ENCODE measurements at regions not wholly inside any gene's neighbourhood (a gene's known extent, or its start where the extent isn't known, plus 50 kb on each side); places are given as distances from the start of the nearest gene placed in this dataset.
"Not testable (repeated sequence)": the region's sequence is repeated elsewhere in the genome, so short reads cannot be mapped to it uniquely, and the experiment has no call there.

GRCh38 chr10:118976219-118976618 is 53.3 kb upstream of the NANOS1 start:
- H3K27ac ChIP-seq (ENCODE audit: extremely low read depth, low read depth, low read length); H3K4me1 ChIP-seq (ENCODE audit: control insufficient read depth, insufficient read depth, low read length); H3K9me3 ChIP-seq (ENCODE audit: control insufficient read depth, insufficient read depth, low read depth, low read length); H3K4me3 ChIP-seq (ENCODE audit: low read depth, low read length); CTCF ChIA-PET; H3K36me3 ChIP-seq (ENCODE audit: control insufficient read depth in 2 of 2, insufficient read depth in 1 of 2, low read length in 2 of 2); POLR2A ChIA-PET: not testable (repeated sequence)
- peak; percentile 90 for TF ChIP-seq ZNF146 (tag by site-specific recombination; IDR thresholded peaks at IDR 0.05)
- TF ChIP-seq, protein P1, sequence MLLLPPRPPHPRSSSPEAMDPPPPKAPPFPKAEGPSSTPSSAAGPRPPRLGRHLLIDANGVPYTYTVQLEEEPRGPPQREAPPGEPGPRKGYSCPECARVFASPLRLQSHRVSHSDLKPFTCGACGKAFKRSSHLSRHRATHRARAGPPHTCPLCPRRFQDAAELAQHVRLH (tag by site-specific recombination; IDR thresholded peaks at IDR 0.05): 0 out of 2 replicates have a peak, but pooled peaks have one; percentile 53

- Histone ChIP-seq H3K4me1 (ENCODE audit: control insufficient read depth, insufficient read depth, low read length) (no peaks in the 10 kb centered on the region), H3K27ac (ENCODE audit: extremely low read depth, low read depth, low read length) (no peak overlapping the region), H3K4me3 (ENCODE audit: low read depth, low read length) (no peak overlapping the region), H3K36me3 (ENCODE audit: control insufficient read depth in 2 of 2, insufficient read depth in 1 of 2, low read length in 2 of 2) (no peaks in the 10 kb centered on the region), H3K9me3 (ENCODE audit: control insufficient read depth, insufficient read depth, low read depth, low read length) (no peaks in the 10 kb centered on the region)
- ChIA-PET CTCF (no interaction called here), POLR2A (no interaction called here)
- TF ChIP-seq ZBTB6 (tag by site-specific recombination; IDR thresholded peaks at IDR 0.05) (no peak), ZNF335 (tag by site-specific recombination; conservative IDR thresholded peaks at IDR 0.05) (no peak), ZFHX2 (tag by site-specific recombination; conservative IDR thresholded peaks at IDR 0.05) (no peak), ZIC2 (tag by site-specific recombination; IDR thresholded peaks at IDR 0.05) (0 out of 2 replicates have a peak, but pooled peaks have one; percentile 14), ZNF433 (tag by site-specific recombination; IDR thresholded peaks at IDR 0.05; ENCODE audit: low read depth) (no peak), BCL11A (tag by site-specific recombination; IDR thresholded peaks at IDR 0.05; ENCODE audit: low read depth) (no peak)
Measured at GRCh38 chr10:118977022-118977599, 52.4 kb upstream of the NANOS1 start.

- Histone ChIP-seq H3K4me1 (ENCODE audit: control insufficient read depth, insufficient read depth, low read length) (no peaks in the 10 kb centered on the region), H3K27ac (ENCODE audit: extremely low read depth, low read depth, low read length) (no peak overlapping the region), H3K4me3 (ENCODE audit: low read depth, low read length) (no peak overlapping the region), H3K9me3 (ENCODE audit: control insufficient read depth, insufficient read depth, low read depth, low read length) (no peaks in the 10 kb centered on the region), H3K36me3 (ENCODE audit: control insufficient read depth in 2 of 2, insufficient read depth in 1 of 2, low read length in 2 of 2) (no peaks in the 10 kb centered on the region)
- TF ChIP-seq ZNF571 (tag by site-specific recombination; IDR thresholded peaks at IDR 0.05) (no peak), ZNF555 (tag by site-specific recombination; conservative IDR thresholded peaks at IDR 0.05) (no peak), ZBTB6 (tag by site-specific recombination; IDR thresholded peaks at IDR 0.05) (no peak), OVOL3 (tag by site-specific recombination; IDR thresholded peaks at IDR 0.05) (no peak), SCRT1 (tag by site-specific recombination; IDR thresholded peaks at IDR 0.05; ENCODE audit: borderline replicate concordance) (no peak), ZNF433 (tag by site-specific recombination; IDR thresholded peaks at IDR 0.05; ENCODE audit: low read depth) (no peak)
- ChIA-PET CTCF (no interaction called here), POLR2A (no interaction called here)
Measured at GRCh38 chr10:118977835-118978234, 51.7 kb upstream of the NANOS1 start.

GRCh38 chr10:118978316-118978997 is 51.1 kb upstream of the NANOS1 start:
- Histone ChIP-seq H3K36me3 (ENCODE audit: control insufficient read depth in 2 of 2, insufficient read depth in 1 of 2, low read length in 2 of 2) (no peaks in the 10 kb centered on the region), H3K4me1 (ENCODE audit: control insufficient read depth, insufficient read depth, low read length) (no peaks in the 10 kb centered on the region), H3K9me3 (ENCODE audit: control insufficient read depth, insufficient read depth, low read depth, low read length) (no peaks in the 10 kb centered on the region), H3K4me3 (ENCODE audit: low read depth, low read length) (no peak overlapping the region), H3K27ac (ENCODE audit: extremely low read depth, low read depth, low read length) (no peak overlapping the region)
- TF ChIP-seq SETDB1 (IDR thresholded peaks at IDR 0.05; ENCODE audit: insufficient read length, low read length): no peak
- no peak for TF ChIP-seq ZFHX2 (tag by site-specific recombination; conservative IDR thresholded peaks at IDR 0.05)
- TF ChIP-seq KLF9 (tag by site-specific recombination; IDR thresholded peaks at IDR 0.05; ENCODE audit: low read depth): no peak
- TF ChIP-seq ZNF398 (tag by site-specific recombination; IDR thresholded peaks at IDR 0.05): no peak
- TF ChIP-seq ZNF837 (tag by site-specific recombination; IDR thresholded peaks at IDR 0.05): no peak
- TF ChIP-seq ZNF48 (tag by site-specific recombination; IDR thresholded peaks at IDR 0.05): no peak
- TF ChIP-seq RBAK (tag by site-specific recombination; IDR thresholded peaks at IDR 0.05): no peak
- TF ChIP-seq MYNN (tag by site-specific recombination; IDR thresholded peaks at IDR 0.05; ENCODE audit: borderline replicate concordance): no peak
- ChIA-PET POLR2A (no interaction called here), CTCF (no interaction called here)
